A673 (cell line): ENCODE measurements at regions not wholly inside any gene's neighbourhood (a gene's known extent, or its start where the extent isn't known, plus 50 kb on each side); places are given as distances from the start of the nearest gene placed in this dataset.

Experiments used
- CTCF ChIP-seq: fragments of 300-800, 200-600 bp; sonication (generic); conservative IDR thresholded peaks from 2 replicates; pipeline ENCODE4 v1.5.1; 2017; ENCODE audit warnings: low read depth, mild to moderate bottlenecking, antibody characterized with exemption, low read length, moderate library complexity, mixed read lengths
- EZH2 ChIP-seq: fragments of 200-600 bp; sonication (generic); IDR thresholded peaks from 2 replicates; pipeline ENCODE4 v1.6.1; 2017; ENCODE audit warnings: borderline replicate concordance, low read depth, mild to moderate bottlenecking, mixed read lengths, antibody characterized with exemption, low read length; ENCODE audit not compliant: poor library complexity, severe bottlenecking

DNA sequence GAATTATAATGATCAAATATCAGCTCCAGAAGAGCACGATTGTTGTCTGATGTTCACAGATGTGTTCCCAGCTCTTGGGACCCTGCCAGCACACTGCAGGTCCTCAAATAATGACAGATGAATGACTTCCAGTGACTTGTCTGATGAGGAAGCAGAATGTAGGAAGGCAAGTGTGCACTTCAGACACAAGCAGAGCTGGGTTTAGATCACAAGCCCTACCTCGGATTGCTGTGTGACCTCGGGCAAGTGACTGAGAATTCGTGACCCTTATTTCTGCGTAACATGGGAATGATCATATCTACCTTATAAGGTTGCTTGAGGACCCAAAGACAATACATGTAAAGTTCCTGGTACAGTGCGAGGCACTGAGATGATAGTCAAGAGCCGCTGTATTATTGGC, 182.2 kb downstream of the ABCC12 start:
- no peak for TF ChIP-seq CTCF
- no peak for TF ChIP-seq EZH2
